Panc1 (cell line): ENCODE measurements at regions not wholly inside any gene's neighbourhood (a gene's known extent, or its start where the extent isn't known, plus 50 kb on each side); places are given as distances from the start of the nearest gene placed in this dataset.

Experiments used
- ATAC-seq: fragments of 200-7000 bp; cut with Tn5 transposase; 2 replicates; pipeline ENCODE4 v1.9.1; 2020; ENCODE audit warnings: mild to moderate bottlenecking, moderate library complexity
- BruUV-seq: library from RNA; stranded (reverse); fragments of 400-500 nt; replicated peaks from 2 replicates; lab custom pipeline; 2021; lab: Mats Ljungman, UMichigan
- CTCF ChIA-PET: fragments of 300-600 bp; sonication (Branson Sonifier 250); formaldehyde crosslinking; loops from one replicate; lab custom pipeline; 2022; ENCODE audit warnings: antibody characterized with exemption; lab: Charles Lee
- POLR2A ChIA-PET: fragments of 300-600 bp; sonication (Branson Sonifier 250); formaldehyde crosslinking; loops from one replicate; lab custom pipeline; 2022; ENCODE audit warnings: antibody characterized with exemption; lab: Charles Lee
- DNase-seq: peaks from one replicate; pipeline ENCODE4 v3.0.0-alpha.2; 2010; ENCODE audit warnings: low read depth, low spot score
- H3K27ac ChIP-seq: 2 replicates; pipeline ENCODE4 v1.5.1; 2011; ENCODE audit warnings: mild to moderate bottlenecking, low read length, inconsistent platforms
- H3K27me3 ChIP-seq: fragments of 200-500 bp; sonication (Bioruptor generic); 2 replicates; pipeline ENCODE4 v1.6.0; 2014; ENCODE audit warnings: low read length, inconsistent platforms; ENCODE audit not compliant: control insufficient read depth, insufficient read depth
- H3K36me3 ChIP-seq: fragments of 200-500 bp; sonication (Bioruptor generic); 2 replicates; pipeline ENCODE4 v1.5.1; 2014; ENCODE audit warnings: inconsistent platforms, mild to moderate bottlenecking, low read length, moderate library complexity; ENCODE audit not compliant: control insufficient read depth, insufficient read depth
- H3K4me1 ChIP-seq: 2 replicates; pipeline ENCODE4 v1.5.1; 2011; ENCODE audit warnings: inconsistent platforms, mild to moderate bottlenecking, low read length, moderate library complexity; ENCODE audit not compliant: control insufficient read depth, insufficient read depth
- H3K4me3 ChIP-seq, 2 experiments: 2 replicates each; pipeline ENCODE4 v1.5.1; 2011 to 2012; ENCODE audit warnings: low read depth in 2 of 2, low read length in 2 of 2, mild to moderate bottlenecking in 2 of 2, inconsistent platforms in 1 of 2, moderate library complexity in 1 of 2
- H3K9me3 ChIP-seq: fragments of 200-500 bp; sonication (Bioruptor generic); 2 replicates; pipeline ENCODE4 v1.5.1; 2014; ENCODE audit warnings: low read depth, mild to moderate bottlenecking, inconsistent platforms, low read length, moderate library complexity; ENCODE audit not compliant: control insufficient read depth, insufficient read depth
- POLR2AphosphoS5 ChIP-seq: IDR thresholded peaks from 2 replicates; pipeline ENCODE4 v1.6.1; 2012; ENCODE audit warnings: mild to moderate bottlenecking, low read depth, low read length, moderate library complexity
- SIN3A ChIP-seq: IDR thresholded peaks from 2 replicates; pipeline ENCODE4 v1.6.1; 2012; ENCODE audit warnings: low read depth, mild to moderate bottlenecking, low read length, moderate library complexity, borderline replicate concordance; ENCODE audit not compliant: insufficient read depth
- TCF7L2 ChIP-seq: IDR thresholded peaks from 2 replicates; pipeline ENCODE4 v1.6.1; 2011; ENCODE audit warnings: mild to moderate bottlenecking, low read depth, low read length, inconsistent platforms
- in situ Hi-C: cut with HindIII; loops from 2 replicates; pipeline ENCODE4 v1.10.0; 2016; ENCODE audit warnings: low sequenced_read_pairs, low pct_unique_long_range_greater_than_20kb
- intact Hi-C: fragments of 100-400 bp; cut with micrococcal nuclease; formaldehyde crosslinking; loops from one replicate; pipeline ENCODE4 v1.10.0; 2022; ENCODE audit not compliant: unreplicated experiment
- TF ChIP-seq, protein P1 (sequence below): fragments of 450-650 bp; IDR thresholded peaks from 2 replicates; pipeline ENCODE4 v1.5.1; 2017; ENCODE audit warnings: mild to moderate bottlenecking
- TF ChIP-seq, protein P2 (sequence below), 2 experiments: IDR thresholded peaks; 2 replicates each; pipeline ENCODE4 v1.6.1; 2011 to 2012; ENCODE audit warnings: low read depth in 2 of 2, control low read depth in 1 of 2, low read length in 1 of 2, mild to moderate bottlenecking in 1 of 2, moderate library complexity in 1 of 2; ENCODE audit not compliant: insufficient read depth in 1 of 2

DNA sequence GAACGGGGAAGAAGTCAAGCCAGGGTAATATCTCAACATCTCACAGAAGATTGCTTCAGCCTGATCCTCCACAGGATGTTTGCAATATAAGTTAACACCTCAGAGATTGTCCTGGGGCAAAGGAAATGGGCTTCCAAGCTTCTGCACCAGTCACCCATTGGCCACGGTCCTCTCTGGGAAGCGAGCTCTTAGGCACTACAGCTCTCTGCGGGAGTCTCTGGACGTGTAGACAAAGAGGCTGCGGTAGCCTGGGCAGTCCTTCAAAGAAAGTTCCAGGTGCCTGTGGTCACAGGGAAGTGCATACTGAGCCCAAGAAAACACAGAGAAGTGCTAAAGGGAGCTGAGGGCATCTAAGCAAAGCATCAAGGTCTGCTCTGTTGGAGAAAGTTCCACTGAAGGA, 805.7 kb downstream of the DIAPH3 start:
- no peak overlapping the region for H3K27ac ChIP-seq
- H3K27me3 ChIP-seq = no peaks in the 10 kb centered on the region
- TF ChIP-seq SIN3A = no peak
- TF ChIP-seq POLR2AphosphoS5 = no peak
- no peak for TF ChIP-seq TCF7L2
- TF ChIP-seq, protein P1, sequence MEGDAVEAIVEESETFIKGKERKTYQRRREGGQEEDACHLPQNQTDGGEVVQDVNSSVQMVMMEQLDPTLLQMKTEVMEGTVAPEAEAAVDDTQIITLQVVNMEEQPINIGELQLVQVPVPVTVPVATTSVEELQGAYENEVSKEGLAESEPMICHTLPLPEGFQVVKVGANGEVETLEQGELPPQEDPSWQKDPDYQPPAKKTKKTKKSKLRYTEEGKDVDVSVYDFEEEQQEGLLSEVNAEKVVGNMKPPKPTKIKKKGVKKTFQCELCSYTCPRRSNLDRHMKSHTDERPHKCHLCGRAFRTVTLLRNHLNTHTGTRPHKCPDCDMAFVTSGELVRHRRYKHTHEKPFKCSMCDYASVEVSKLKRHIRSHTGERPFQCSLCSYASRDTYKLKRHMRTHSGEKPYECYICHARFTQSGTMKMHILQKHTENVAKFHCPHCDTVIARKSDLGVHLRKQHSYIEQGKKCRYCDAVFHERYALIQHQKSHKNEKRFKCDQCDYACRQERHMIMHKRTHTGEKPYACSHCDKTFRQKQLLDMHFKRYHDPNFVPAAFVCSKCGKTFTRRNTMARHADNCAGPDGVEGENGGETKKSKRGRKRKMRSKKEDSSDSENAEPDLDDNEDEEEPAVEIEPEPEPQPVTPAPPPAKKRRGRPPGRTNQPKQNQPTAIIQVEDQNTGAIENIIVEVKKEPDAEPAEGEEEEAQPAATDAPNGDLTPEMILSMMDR = no peak
- TF ChIP-seq, protein P2, sequence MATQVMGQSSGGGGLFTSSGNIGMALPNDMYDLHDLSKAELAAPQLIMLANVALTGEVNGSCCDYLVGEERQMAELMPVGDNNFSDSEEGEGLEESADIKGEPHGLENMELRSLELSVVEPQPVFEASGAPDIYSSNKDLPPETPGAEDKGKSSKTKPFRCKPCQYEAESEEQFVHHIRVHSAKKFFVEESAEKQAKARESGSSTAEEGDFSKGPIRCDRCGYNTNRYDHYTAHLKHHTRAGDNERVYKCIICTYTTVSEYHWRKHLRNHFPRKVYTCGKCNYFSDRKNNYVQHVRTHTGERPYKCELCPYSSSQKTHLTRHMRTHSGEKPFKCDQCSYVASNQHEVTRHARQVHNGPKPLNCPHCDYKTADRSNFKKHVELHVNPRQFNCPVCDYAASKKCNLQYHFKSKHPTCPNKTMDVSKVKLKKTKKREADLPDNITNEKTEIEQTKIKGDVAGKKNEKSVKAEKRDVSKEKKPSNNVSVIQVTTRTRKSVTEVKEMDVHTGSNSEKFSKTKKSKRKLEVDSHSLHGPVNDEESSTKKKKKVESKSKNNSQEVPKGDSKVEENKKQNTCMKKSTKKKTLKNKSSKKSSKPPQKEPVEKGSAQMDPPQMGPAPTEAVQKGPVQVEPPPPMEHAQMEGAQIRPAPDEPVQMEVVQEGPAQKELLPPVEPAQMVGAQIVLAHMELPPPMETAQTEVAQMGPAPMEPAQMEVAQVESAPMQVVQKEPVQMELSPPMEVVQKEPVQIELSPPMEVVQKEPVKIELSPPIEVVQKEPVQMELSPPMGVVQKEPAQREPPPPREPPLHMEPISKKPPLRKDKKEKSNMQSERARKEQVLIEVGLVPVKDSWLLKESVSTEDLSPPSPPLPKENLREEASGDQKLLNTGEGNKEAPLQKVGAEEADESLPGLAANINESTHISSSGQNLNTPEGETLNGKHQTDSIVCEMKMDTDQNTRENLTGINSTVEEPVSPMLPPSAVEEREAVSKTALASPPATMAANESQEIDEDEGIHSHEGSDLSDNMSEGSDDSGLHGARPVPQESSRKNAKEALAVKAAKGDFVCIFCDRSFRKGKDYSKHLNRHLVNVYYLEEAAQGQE (IDR thresholded peaks at IDR 0.05; ENCODE audit: insufficient read depth in 1 of 2, low read depth in 2 of 2, low read length in 1 of 2) = no peak
- POLR2A ChIA-PET = no interaction called here
- no peaks in the 10 kb centered on the region for H3K9me3 ChIP-seq
- H3K36me3 ChIP-seq = no peaks in the 10 kb centered on the region
- in situ Hi-C loops = no loop called here
- no peak overlapping the region for H3K4me3 ChIP-seq
- ATAC-seq (no peak), DNase-seq (no peak)
- H3K4me1 ChIP-seq = no peaks in the 10 kb centered on the region
- CTCF ChIA-PET = no interaction called here
- no TSS peak for BruUV-seq
- intact Hi-C loops = no loop called here

DNA sequence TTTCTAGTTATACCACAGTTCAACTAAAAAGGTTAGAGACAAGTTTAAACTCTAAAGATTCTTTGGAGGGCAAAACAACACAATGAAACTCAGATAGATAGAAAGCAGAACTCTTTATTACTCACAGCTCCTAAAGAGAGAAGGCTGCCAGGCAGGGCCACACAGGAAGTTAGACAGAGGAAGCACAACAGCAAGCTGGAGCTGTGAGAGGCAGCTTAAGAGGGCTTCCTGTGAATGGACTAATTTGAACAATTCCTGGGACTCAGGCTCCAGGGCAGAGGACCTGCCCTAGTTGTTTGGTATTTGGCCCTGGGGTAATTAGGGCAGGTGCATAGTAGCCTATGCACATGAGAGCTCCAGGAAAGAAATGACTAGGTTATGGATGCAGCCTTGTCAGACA, 803.6 kb downstream of the DIAPH3 start:
- H3K36me3 ChIP-seq = no peaks in the 10 kb centered on the region
- H3K4me3 ChIP-seq = no peak overlapping the region
- in situ Hi-C loops = no loop called here
- CTCF ChIA-PET = no interaction called here
- H3K9me3 ChIP-seq = no peaks in the 10 kb centered on the region
- POLR2A ChIA-PET = no interaction called here
- no peak overlapping the region for H3K27ac ChIP-seq
- no TSS peak for BruUV-seq
- no peaks in the 10 kb centered on the region for H3K27me3 ChIP-seq
- DNase-seq (no peak), ATAC-seq (no peak)
- no peaks in the 10 kb centered on the region for H3K4me1 ChIP-seq
- intact Hi-C loops = no loop called here
- TF ChIP-seq, protein P2 (IDR thresholded peaks at IDR 0.05; ENCODE audit: insufficient read depth in 1 of 2, low read depth in 2 of 2, low read length in 1 of 2) = no peak
- TF ChIP-seq, protein P1 = no peak
- TF ChIP-seq POLR2AphosphoS5 = no peak
- no peak for TF ChIP-seq TCF7L2
- TF ChIP-seq SIN3A = no peak
